AG08395 (cell line): ENCODE measurements at regions not wholly inside any gene's neighbourhood (a gene's known extent, or its start where the extent isn't known, plus 50 kb on each side); places are given as distances from the start of the nearest gene placed in this dataset.
"Not testable (repeated sequence)": the region's sequence is repeated elsewhere in the genome, so short reads cannot be mapped to it uniquely, and the experiment has no call there.

ENCODE experiments used
- DNase-seq: peaks from one replicate; pipeline ENCODE4 v3.0.0; 2012; ENCODE audit warnings: mixed read lengths, low spot score

- DNase-seq, result no peak
Observed at GRCh38 chr21:32884062-32884461, 112.5 kb upstream of the PAXBP1 start.

DNA sequence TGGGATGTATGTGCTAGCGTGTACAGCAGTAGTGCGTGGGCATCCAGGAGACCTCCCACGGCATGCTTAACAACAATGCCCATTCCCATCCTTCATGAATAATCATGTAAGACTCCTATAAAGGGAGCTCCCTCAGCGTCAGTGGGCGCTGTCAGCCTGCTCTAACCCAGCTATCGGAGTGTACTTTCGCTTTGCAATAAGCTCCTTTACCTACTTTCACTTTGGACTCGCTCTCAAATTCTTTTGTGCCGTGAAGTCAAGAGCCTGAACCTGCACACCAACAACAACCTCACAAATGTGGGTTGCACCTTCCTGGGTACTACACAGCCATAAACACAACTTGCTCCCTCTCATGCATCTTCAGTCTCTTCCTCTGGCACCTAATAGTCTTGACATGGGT lies 114.8 kb upstream of the PAXBP1 start:
- no peak for DNase-seq

- DNase-seq, result no peak
Observed at GRCh38 chr21:32887026-32887425, 115.5 kb upstream of the PAXBP1 start.

GRCh38 chr21:32888971-32889370 lies 117.4 kb upstream of the PAXBP1 start:
- peak; percentile 65 for DNase-seq

DNA sequence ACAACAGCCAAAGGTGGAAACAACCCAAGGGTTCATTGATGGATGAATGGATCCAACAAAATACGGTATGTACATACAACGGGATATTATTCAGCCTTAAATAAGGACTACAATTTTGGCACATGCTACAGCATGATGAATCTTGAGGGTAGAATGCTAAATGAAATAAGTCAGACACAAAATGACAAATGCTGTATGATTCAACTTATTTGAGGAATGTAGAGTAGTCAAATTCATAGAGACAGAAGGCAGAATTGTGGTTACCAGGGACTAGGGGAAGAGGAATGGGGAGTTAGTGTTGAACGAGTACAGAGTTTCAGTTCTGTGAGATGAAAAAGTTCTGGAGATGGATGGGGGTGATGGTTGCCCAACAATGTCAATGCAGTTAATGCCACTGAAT lies 118.0 kb upstream of the PAXBP1 start:
- DNase-seq, result peak; percentile 32

DNA sequence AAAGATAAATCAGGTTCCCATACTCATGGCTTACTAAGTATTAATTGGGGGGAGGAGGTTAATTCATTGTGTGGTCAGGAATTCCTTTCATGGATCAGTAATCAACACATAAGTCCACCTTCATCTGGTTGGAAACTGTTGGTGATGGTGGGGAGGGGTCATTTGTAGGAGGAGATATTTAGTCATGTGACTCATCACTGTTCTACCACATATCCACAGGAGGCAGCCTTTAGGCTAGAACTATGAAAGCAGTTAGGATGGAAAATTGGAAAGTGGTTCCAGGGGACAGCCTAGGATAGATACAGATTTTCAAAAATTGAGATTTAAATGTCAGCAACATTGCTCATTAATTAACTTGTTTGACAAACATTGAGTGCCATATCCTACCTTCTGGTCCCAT lies 122.8 kb upstream of the PAXBP1 start:
- no peak for DNase-seq

GRCh38 chr21:32900814-32901213 lies 124.9 kb upstream of the OLIG2 start:
- no peak for DNase-seq

GRCh38 chr21:32907521-32907920 lies 118.2 kb upstream of the OLIG2 start:
- no peak for DNase-seq

DNA sequence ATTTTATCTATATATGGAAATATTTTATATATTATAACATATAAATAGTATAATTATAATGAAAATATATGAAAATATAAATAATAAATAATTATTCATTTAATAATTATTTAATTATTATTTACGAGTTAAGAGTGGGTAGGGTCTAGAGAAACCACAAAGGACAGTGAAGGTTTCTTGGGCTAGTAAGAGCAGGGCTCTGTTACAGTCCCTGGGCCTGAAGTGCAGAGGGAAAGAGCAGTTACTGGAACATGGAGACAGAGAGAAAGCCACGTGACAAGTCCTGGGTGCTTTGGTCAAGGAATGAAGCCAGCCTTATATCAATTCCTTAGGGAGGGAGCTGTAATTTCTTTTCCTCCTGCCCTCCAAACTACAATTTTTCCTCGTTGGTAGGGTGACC lies 117.2 kb upstream of the OLIG2 start:
- DNase-seq, result no peak

- no peak for DNase-seq
Observed at GRCh38 chr21:32909393-32909792, 116.3 kb upstream of the OLIG2 start.

- DNase-seq, result no peak
Observed at GRCh38 chr21:32914424-32915039, 111.2 kb upstream of the OLIG2 start.

DNA sequence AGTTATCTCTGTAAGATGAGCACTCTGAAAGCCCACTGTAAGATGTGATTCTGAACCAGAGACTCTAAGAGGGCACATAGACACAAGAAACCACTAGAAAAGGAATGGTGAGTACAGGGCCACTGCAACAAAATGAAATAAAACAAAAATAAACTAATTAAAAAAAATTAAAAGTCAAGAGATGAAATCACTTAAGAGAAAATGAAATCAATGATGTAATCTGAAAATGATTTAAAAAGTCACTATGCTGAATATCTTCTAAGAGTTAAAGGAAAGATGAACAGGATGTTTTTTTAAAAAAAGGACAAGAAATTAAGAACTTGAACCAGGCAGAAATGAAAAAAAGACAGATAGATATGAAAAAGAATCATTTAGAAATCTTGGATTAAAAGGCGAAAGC lies 110.6 kb upstream of the OLIG2 start:
- no peak for DNase-seq

DNA sequence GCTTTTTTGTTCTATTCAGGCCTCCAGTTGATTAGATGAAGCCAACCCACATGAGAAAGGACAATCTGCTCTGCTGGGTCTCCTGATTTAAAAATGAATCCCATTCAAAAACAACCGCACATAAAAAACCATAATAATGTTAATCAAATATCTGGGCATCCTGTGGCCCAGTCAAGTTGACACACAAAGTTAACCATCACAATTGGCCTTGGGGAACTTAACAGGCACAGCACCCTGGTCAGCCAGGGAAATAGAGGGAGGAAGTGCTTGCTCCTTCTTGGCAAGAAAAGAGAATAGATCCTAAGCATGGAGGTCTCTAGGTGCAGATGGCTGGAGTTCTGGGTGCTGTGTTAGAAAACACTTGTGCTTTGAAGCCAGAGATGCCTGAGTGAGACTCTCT lies 109.6 kb upstream of the OLIG2 start:
- DNase-seq, result no peak

DNA sequence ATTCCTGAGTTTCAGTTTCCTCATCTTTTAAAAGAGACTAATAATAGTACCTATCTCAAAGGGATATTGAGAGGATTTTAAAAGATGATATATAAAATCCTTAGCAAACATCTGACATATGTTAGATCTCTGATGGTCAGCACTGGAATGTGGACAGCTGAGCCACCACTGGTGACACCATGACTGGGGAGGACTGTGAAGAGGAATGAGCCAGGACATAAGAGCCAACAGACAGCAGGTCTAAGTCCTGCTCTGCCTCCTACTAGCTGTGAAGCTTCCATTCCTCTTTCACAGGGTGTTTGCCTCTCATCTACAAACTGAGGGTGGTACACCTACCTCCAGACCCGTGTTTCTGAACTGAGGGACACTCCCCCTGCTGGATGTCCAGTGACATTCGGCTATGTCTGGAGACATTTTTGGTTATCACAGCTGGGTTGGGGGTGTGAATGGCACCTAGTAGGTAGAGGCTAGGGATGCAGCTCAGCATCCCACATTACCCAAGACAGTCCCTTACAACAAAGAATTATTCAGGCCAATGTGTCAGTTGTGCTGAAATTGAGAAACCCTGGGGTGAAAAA lies 109.1 kb upstream of the OLIG2 start:
- DNase-seq, result no peak

DNA sequence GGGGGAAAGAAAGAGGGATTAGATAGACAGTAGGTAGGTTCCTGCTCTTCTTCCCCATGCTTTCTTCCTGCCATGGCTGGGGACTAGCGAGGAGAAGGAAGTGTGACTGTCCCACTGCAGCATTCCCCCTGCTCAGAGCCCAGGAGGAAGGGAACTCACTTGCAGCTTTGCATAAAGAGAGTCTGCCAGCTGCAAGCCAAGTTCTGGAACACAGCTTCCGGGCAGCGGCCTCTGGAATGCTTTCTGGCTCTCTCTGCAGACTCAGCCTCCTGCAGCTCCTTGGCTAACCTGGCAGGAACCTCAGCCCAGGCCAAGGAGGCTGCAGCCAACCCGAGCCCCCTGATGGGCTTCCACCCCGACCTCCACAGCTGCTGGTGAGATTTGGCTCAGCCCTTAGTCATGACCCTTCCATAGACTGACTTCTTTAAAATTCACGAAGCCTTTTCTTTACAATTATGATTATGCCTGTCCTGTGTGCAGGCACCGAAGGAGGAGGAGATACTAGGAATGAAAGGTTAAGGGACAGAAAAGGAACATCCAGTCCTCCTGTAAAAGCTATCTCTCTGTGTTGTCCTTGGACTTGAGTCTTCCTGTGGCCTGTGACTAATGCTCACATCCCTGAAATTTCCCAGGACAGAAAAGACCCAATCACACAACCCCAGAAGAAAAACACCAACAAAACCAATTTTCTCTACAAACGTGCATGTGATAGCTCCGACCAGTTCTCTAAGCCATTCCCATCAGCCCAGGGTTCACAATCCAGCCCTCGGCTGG lies 108.2 kb upstream of the OLIG2 start:
- DNase-seq, result peak; percentile 18

GRCh38 chr21:32918478-32919120 lies 107.1 kb upstream of the OLIG2 start:
- no peak for DNase-seq

- DNase-seq, result no peak
Observed at GRCh38 chr21:32920474-32920873, 105.3 kb upstream of the OLIG2 start.

- DNase-seq, result no peak
Observed at GRCh38 chr21:32921632-32922230, 104.0 kb upstream of the OLIG2 start.

DNA sequence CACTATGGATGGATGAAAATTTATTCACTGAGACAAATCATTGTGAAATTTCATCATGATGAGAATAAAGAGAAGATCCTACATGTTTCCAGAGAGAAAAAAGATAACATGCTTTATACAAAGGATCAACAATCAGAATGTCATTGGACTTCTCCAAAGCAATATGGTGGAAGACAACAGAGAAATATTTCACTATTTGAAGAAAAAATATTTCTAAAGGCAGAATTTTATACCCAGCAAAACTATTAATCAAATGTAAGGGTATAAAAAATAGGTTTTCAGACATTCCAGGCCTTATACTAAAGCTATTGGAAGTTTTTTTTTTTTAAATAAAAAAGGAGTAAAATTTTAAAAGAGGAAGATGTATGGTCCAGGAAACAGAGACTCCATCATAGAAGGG lies 100.6 kb upstream of the OLIG2 start:
- no peak for DNase-seq

GRCh38 chr21:32929633-32930038 lies 96.1 kb upstream of the OLIG2 start:
- no peak for DNase-seq

DNA sequence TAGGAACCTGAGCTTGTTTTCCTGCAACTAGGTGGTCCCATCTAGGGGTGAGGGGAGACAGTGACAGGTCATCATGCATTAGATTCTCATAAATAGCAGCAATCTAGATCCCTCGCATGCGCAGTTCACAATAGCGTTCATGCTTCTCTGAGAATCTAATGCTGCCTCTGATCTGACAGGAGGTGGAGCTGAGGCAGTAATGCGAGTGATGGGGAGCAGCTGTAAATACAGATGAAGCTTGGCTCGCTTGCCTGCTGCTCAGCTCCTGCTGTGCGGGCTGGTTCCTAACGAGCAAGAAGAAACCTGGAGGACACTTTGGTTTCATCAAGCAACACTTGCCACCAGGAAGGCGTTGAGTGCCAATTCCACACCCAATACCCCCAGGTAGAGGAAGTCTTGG lies 95.1 kb upstream of the OLIG2 start:
- DNase-seq, result no peak

GRCh38 chr21:32934068-32934467 lies 91.7 kb upstream of the OLIG2 start:
- not testable (repeated sequence) for DNase-seq

DNA sequence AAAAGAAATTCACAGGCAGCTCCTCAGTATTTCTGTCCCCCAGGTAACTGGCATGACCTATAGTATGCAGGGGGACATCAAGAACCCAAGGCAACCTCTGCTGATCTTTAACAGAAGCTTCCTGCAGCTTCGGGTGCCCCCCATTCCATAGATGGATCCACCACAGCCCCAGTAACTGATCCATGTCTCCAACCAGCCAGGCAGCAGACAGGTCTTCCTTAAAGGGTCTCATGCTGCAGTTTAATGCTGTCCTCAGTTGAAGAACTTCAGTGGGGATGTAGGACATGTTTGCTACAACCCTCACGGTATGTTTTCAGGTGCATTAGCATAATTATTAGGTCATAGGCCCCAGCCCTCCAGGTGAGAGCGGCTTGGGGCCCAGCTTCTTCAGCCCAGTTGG lies 90.9 kb upstream of the OLIG2 start:
- no peak for DNase-seq
